GM23338 (cell line): ENCODE measurements at regions not wholly inside any gene's neighbourhood (a gene's known extent, or its start where the extent isn't known, plus 50 kb on each side); places are given as distances from the start of the nearest gene placed in this dataset.

Source experiments
- ATAC-seq: fragments of 200-7000 bp; cut with Tn5 transposase; 3 replicates; pipeline ENCODE4 v1.9.1; 2020
- DNase-seq: peaks from one replicate; pipeline ENCODE4 v3.0.0-alpha.2; 2015; ENCODE audit warnings: low spot score
- H2AFZ ChIP-seq: fragments of 200-600 bp; sonication (generic); 2 replicates; pipeline ENCODE4 v1.8.0; 2016; ENCODE audit warnings: antibody characterized with exemption, mild to moderate bottlenecking, moderate library complexity
- H3F3A ChIP-seq: fragments of 200-600 bp; sonication (generic); replicated peaks from 2 replicates; pipeline ENCODE4 v1.8.0; 2017; ENCODE audit warnings: antibody characterized with exemption, mixed run types, low read depth
- H3K27ac ChIP-seq: fragments of 200-600 bp; sonication (generic); 2 replicates; pipeline ENCODE4 v1.6.1; 2016; ENCODE audit warnings: low read depth
- H3K27me3 ChIP-seq: fragments of 200-600 bp; sonication (generic); 2 replicates; pipeline ENCODE4 v1.8.0; 2016; ENCODE audit warnings: mild to moderate bottlenecking, mixed run types, moderate library complexity; ENCODE audit not compliant: insufficient read depth
- H3K36me3 ChIP-seq: fragments of 200-600 bp; sonication (generic); 2 replicates; pipeline ENCODE4 v1.8.0; 2016; ENCODE audit warnings: mild to moderate bottlenecking; ENCODE audit not compliant: insufficient read depth
- H3K4me1 ChIP-seq: fragments of 200-600 bp; sonication (generic); 2 replicates; pipeline ENCODE4 v1.8.0; 2016; ENCODE audit warnings: mild to moderate bottlenecking, moderate library complexity; ENCODE audit not compliant: insufficient read depth
- H3K4me2 ChIP-seq: fragments of 200-600 bp; sonication (generic); 2 replicates; pipeline ENCODE4 v1.7.1; 2017; ENCODE audit warnings: mixed run types
- H3K4me3 ChIP-seq: fragments of 200-600 bp; sonication (generic); 2 replicates; pipeline ENCODE4 v1.6.1; 2016; ENCODE audit warnings: mixed run types
- H3K79me2 ChIP-seq: fragments of 200-600 bp; sonication (generic); replicated peaks from 2 replicates; pipeline ENCODE4 v1.8.0; 2017; ENCODE audit warnings: mild to moderate bottlenecking; ENCODE audit not compliant: insufficient read depth
- H3K9me2 ChIP-seq: fragments of 200-600 bp; sonication (generic); 2 replicates; pipeline ENCODE4 v1.8.0; 2017; ENCODE audit not compliant: insufficient read depth
- H4K20me1 ChIP-seq: fragments of 200-600 bp; sonication (generic); replicated peaks from 2 replicates; pipeline ENCODE4 v1.8.0; 2017; ENCODE audit warnings: mild to moderate bottlenecking; ENCODE audit not compliant: insufficient read depth
- H3K27ac Mint-ChIP-seq: 2 replicates; pipeline ENCODE4 v1.8.0; 2020; ENCODE audit warnings: inconsistent platforms, mild to moderate bottlenecking, moderate library complexity, mixed read lengths
- H3K27me3 Mint-ChIP-seq: 3 replicates; pipeline ENCODE4 v1.8.0; 2022; ENCODE audit warnings: low read depth, mild to moderate bottlenecking, moderate library complexity, mixed read lengths, inconsistent platforms; ENCODE audit not compliant: insufficient read depth, poor library complexity
- H3K36me3 Mint-ChIP-seq: 3 replicates; pipeline ENCODE4 v1.8.0; 2021; ENCODE audit warnings: low read depth, mild to moderate bottlenecking, inconsistent platforms, moderate library complexity, mixed read lengths
- H3K4me1 Mint-ChIP-seq: 3 replicates; pipeline ENCODE4 v1.8.0; 2020; ENCODE audit warnings: mild to moderate bottlenecking, inconsistent platforms, mixed read lengths
- H3K4me3 Mint-ChIP-seq: 3 replicates; pipeline ENCODE4 v1.8.0; 2021; ENCODE audit warnings: moderate library complexity, mild to moderate bottlenecking, inconsistent platforms, mixed read lengths
- H3K9me3 Mint-ChIP-seq: 3 replicates; pipeline ENCODE4 v1.8.0; 2020; ENCODE audit warnings: moderate library complexity, mild to moderate bottlenecking, inconsistent platforms, mixed read lengths
- CTCF ChIP-seq, 2 experiments: fragments of 200-600 bp in 1 of 2; sonication (generic) in 1 of 2; conservative IDR thresholded peaks; 2 replicates each; pipeline versions ENCODE4 v1.5.1 to v1.6.1; 2016 to 2017; ENCODE audit warnings: antibody characterized with exemption in 2 of 2, low read depth in 2 of 2, mild to moderate bottlenecking in 2 of 2, moderate library complexity in 1 of 2
- ETS1 ChIP-seq: IDR thresholded peaks from 2 replicates; pipeline ENCODE4 v1.6.1; 2016; ENCODE audit warnings: antibody characterized with exemption
- NANOG ChIP-seq: IDR thresholded peaks from 2 replicates; pipeline ENCODE4 v1.6.1; 2016; ENCODE audit warnings: antibody characterized with exemption, borderline replicate concordance
- POLR2AphosphoS5 ChIP-seq: IDR thresholded peaks from 2 replicates; pipeline ENCODE4 v1.6.1; 2016; ENCODE audit warnings: antibody characterized with exemption, low read depth
- REST ChIP-seq: IDR thresholded peaks from one replicate; pipeline ENCODE4 v1.6.1; 2018; ENCODE audit warnings: antibody characterized with exemption; ENCODE audit not compliant: unreplicated experiment
- STAT1 ChIP-seq: IDR thresholded peaks from one replicate; pipeline ENCODE4 v1.6.1; 2016; ENCODE audit warnings: antibody characterized with exemption; ENCODE audit not compliant: unreplicated experiment
- ZNF114 ChIP-seq: fragments of 250-450 bp; sonication (Bioruptor Pico); IDR thresholded peaks from 2 replicates; pipeline ENCODE4 v1.5.0; 2020; ENCODE audit warnings: mild to moderate bottlenecking, moderate library complexity

- no peak for TF ChIP-seq STAT1
- TF ChIP-seq ETS1: peak; percentile 81
- peak in 1 of 2 experiments; percentile 28; a peak in 2 of 4 replicates for TF ChIP-seq CTCF (conservative IDR thresholded peaks at IDR 0.05; ENCODE audit: low read depth in 2 of 2)
- peak; percentile 73 for TF ChIP-seq POLR2AphosphoS5
- Histone ChIP-seq H3F3A (no peaks in the 10 kb centered on the region), H3K27me3 (peaks cover 37% of the 10 kb centered on the region), H4K20me1 (no peaks in the 10 kb centered on the region), H2AFZ (no peak overlapping the region), H3K27ac (no peak overlapping the region), H3K9me2 (no peaks in the 10 kb centered on the region), H3K79me2 (no peaks in the 10 kb centered on the region), H3K4me1 (peaks cover 48% of the 10 kb centered on the region), H3K4me3 (peak overlapping the region; percentile 35; the same call in 1 of the 2 replicates), H3K4me2 (peak overlapping the region; percentile 69), H3K36me3 (no peaks in the 10 kb centered on the region)
- H3K36me3 Mint-ChIP-seq: peaks cover 6% of the 10 kb centered on the region; the same call in 1 of the 3 replicates
- H3K27me3 Mint-ChIP-seq: peaks cover 2% of the 10 kb centered on the region
- peaks cover 6% of the 10 kb centered on the region; the same call in 2 of the 3 replicates for H3K9me3 Mint-ChIP-seq
- ATAC-seq (peak; percentile 83), DNase-seq (peak; percentile 74)
- no peak overlapping the region; the same call in 2 of the 3 replicates for H3K4me3 Mint-ChIP-seq
- H3K27ac Mint-ChIP-seq: no peak overlapping the region
- peaks cover 52% of the 10 kb centered on the region for H3K4me1 Mint-ChIP-seq
These were observed 107.2 kb downstream of the DUSP6 start for GRCh38 chr12:89245090-89245489.

- H3K4me3 Mint-ChIP-seq: no peak overlapping the region
- TF ChIP-seq CTCF (conservative IDR thresholded peaks at IDR 0.05; ENCODE audit: low read depth in 2 of 2) (no peak), NANOG (no peak), ETS1 (no peak), REST (no peak), ZNF114 (CRISPR knock-in tag) (no peak)
These were observed 107.8 kb downstream of the DUSP6 start for GRCh38 chr12:89244536-89244935.

More at GRCh38 chr12:89244536-89244935, 107.8 kb downstream of the DUSP6 start:
- Mint-ChIP-seq H3K27me3 (peaks cover 2% of the 10 kb centered on the region), H3K9me3 (peaks cover 6% of the 10 kb centered on the region; the same call in 2 of the 3 replicates), H3K36me3 (peaks cover 6% of the 10 kb centered on the region; the same call in 1 of the 3 replicates), H3K27ac (no peak overlapping the region), H3K4me1 (peaks cover 53% of the 10 kb centered on the region)
- Histone ChIP-seq H3K4me2 (peak overlapping the region; percentile 69), H4K20me1 (no peaks in the 10 kb centered on the region), H2AFZ (no peak overlapping the region), H3K27ac (no peak overlapping the region), H3K27me3 (peaks cover 37% of the 10 kb centered on the region), H3K79me2 (no peaks in the 10 kb centered on the region), H3K36me3 (no peaks in the 10 kb centered on the region), H3F3A (no peaks in the 10 kb centered on the region), H3K4me3 (no peak overlapping the region), H3K9me2 (no peaks in the 10 kb centered on the region), H3K4me1 (peaks cover 48% of the 10 kb centered on the region)
- no peak for ATAC-seq
- no peak for DNase-seq
